ENCODE measurements at regions not wholly inside any gene's neighbourhood (a gene's known extent, or its start where the extent isn't known, plus 50 kb on each side); places are given as distances from the start of the nearest gene placed in this dataset.

- no peak for TF ChIP-seq POLR2AphosphoS5 (IDR thresholded peaks at IDR 0.05)
- TF ChIP-seq CTCF (IDR thresholded peaks at IDR 0.05 in 8 of 11, conservative IDR thresholded peaks at IDR 0.05 in 3 of 11), result no peak
- no peak for TF ChIP-seq POLR2A (IDR thresholded peaks at IDR 0.05)
- Histone ChIP-seq H3K27me3 (replicated peaks in 1 of 7) (no peaks in the 10 kb centered on the region), H3K9me3 (peaks cover 0 to 22% (median 11%) of the 10 kb centered on the region in 8 donors), H3K27ac (no peak overlapping the region), H3K36me3 (no peaks in the 10 kb centered on the region), H3K4me3 (no peak overlapping the region), H3K4me1 (no peaks in the 10 kb centered on the region)
- peak; percentile 51 for DNase-seq
- intact Hi-C loops (cut with DNase I; ENCODE audit: low total_unique reads), result no loop called here
- 46 to 80% (median 60%) methylated on average over 1 of the region's 1 CpG for WGBS, 5 donors
Observed at GRCh38 chr3:96410006-96410730, 404.2 kb upstream of the EPHA6 start.

GRCh38 chr3:96416549-96417255, 397.7 kb upstream of the EPHA6 start:
- no peak overlapping the region for H3K4me3 ChIP-seq
- DNase-seq, result peak; percentile 43
- no peak overlapping the region for H3K27ac ChIP-seq
- intact Hi-C loops (cut with DNase I; ENCODE audit: low total_unique reads), result no loop called here
- no peak for TF ChIP-seq POLR2A (IDR thresholded peaks at IDR 0.05)
- no peak for TF ChIP-seq CTCF (IDR thresholded peaks at IDR 0.05 in 8 of 11, conservative IDR thresholded peaks at IDR 0.05 in 3 of 11)
- TF ChIP-seq POLR2AphosphoS5 (IDR thresholded peaks at IDR 0.05), result no peak
- no peaks in the 10 kb centered on the region for H3K36me3 ChIP-seq
- peaks cover 0 to 7% (median 0%) of the 10 kb centered on the region in 8 donors for H3K9me3 ChIP-seq
- H3K4me1 ChIP-seq, result no peaks in the 10 kb centered on the region
- H3K27me3 ChIP-seq (replicated peaks in 1 of 7), result no peaks in the 10 kb centered on the region
- WGBS, 5 donors, result 82 to 100% (median 90%) methylated on average over 1 to 5 of the region's 5 CpGs

- intact Hi-C loops (cut with DNase I; ENCODE audit: low total_unique reads), result no loop called here
- no peak overlapping the region for H3K4me3 ChIP-seq
- no peak overlapping the region for H3K27ac ChIP-seq
- no peak for TF ChIP-seq POLR2A (IDR thresholded peaks at IDR 0.05)
- no peak for TF ChIP-seq CTCF (IDR thresholded peaks at IDR 0.05 in 8 of 11, conservative IDR thresholded peaks at IDR 0.05 in 3 of 11)
- TF ChIP-seq POLR2AphosphoS5 (IDR thresholded peaks at IDR 0.05), result no peak
- peaks cover 0 to 4% (median 0%) of the 10 kb centered on the region in 8 donors for H3K9me3 ChIP-seq
- no peaks in the 10 kb centered on the region for H3K4me1 ChIP-seq
- no peaks in the 10 kb centered on the region for H3K27me3 ChIP-seq (replicated peaks in 1 of 7)
- H3K36me3 ChIP-seq, result no peaks in the 10 kb centered on the region
- no peak for DNase-seq
Observed at GRCh38 chr3:96428097-96428496, 386.3 kb upstream of the EPHA6 start.

- Histone ChIP-seq H3K4me3 (no peak overlapping the region), H3K27ac (no peak overlapping the region), H3K36me3 (no peaks in the 10 kb centered on the region), H3K4me1 (no peaks in the 10 kb centered on the region), H3K9me3 (peaks cover 0 to 4% (median 0%) of the 10 kb centered on the region in 8 donors), H3K27me3 (replicated peaks in 1 of 7) (no peaks in the 10 kb centered on the region)
- intact Hi-C loops (cut with DNase I; ENCODE audit: low total_unique reads), result no loop called here
- TF ChIP-seq CTCF (IDR thresholded peaks at IDR 0.05 in 8 of 11, conservative IDR thresholded peaks at IDR 0.05 in 3 of 11) (no peak), POLR2AphosphoS5 (IDR thresholded peaks at IDR 0.05) (no peak), POLR2A (IDR thresholded peaks at IDR 0.05) (no peak)
- DNase-seq, result no peak
- 63 to 73% (median 70%) methylated on average over 2 of the region's 2 CpGs for WGBS, 5 donors
Observed at GRCh38 chr3:96430079-96430478, 384.3 kb upstream of the EPHA6 start.

Measured in spleen (tissue), 11 donors.